ENCODE measurements at regions not wholly inside any gene's neighbourhood (a gene's known extent, or its start where the extent isn't known, plus 50 kb on each side); places are given as distances from the start of the nearest gene placed in this dataset.

DNA sequence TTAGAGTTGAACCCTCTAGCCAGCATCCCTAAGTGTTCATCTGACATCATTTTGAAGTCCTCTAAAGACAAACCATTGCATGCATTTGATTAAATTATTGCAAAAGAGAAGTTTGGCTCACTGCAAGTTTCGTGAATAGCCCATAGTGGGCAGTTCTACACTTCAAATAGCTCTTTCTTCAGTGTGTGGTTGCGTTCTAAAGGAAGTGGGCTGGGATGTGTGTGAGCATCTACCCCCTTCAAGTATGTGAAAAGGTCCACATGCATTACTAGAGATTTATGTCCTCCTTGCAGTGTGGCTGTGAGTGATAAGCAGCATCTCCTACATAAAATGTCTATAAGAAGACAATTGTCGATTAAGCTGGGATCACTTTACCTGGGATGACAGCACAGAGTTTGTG is 54.6 kb downstream of the SST start:
- no peak for TF ChIP-seq CTCF (IDR thresholded peaks at IDR 0.05; ENCODE audit: borderline replicate concordance, extremely low read depth, low read length, poor library complexity, severe bottlenecking)
- TF ChIP-seq EZH2 (IDR thresholded peaks at IDR 0.05; ENCODE audit: borderline replicate concordance, low read depth, low read length, severe bottlenecking): no peak
- no peaks in the 10 kb centered on the region for H3K79me2 ChIP-seq (ENCODE audit: insufficient read depth, low read length)
- H3K36me3 ChIP-seq (ENCODE audit: insufficient read depth, low read length): no peaks in the 10 kb centered on the region
- H2AFZ ChIP-seq (ENCODE audit: low read depth, low read length): no peak overlapping the region
- no peak overlapping the region for H3K4me3 ChIP-seq (ENCODE audit: low read depth in 1 of 2, low read length in 2 of 2)
- H4K20me1 ChIP-seq (ENCODE audit: insufficient read depth, low read length): no peaks in the 10 kb centered on the region
- no peaks in the 10 kb centered on the region for H3K4me1 ChIP-seq (ENCODE audit: insufficient read depth, low read length)
- H3K4me2 ChIP-seq (ENCODE audit: insufficient read depth, low read length): no peak overlapping the region
- H3K9me3 ChIP-seq (ENCODE audit: insufficient read depth, low read length, severe bottlenecking): no peaks in the 10 kb centered on the region
- no peak overlapping the region for H3K9ac ChIP-seq (ENCODE audit: low read depth, low read length)
- ATAC-seq (ENCODE audit: insufficient read depth, low read depth) (peak; percentile 40; the same call in 2 of the 3 replicates), DNase-seq (no peak)
- H3K27me3 ChIP-seq (ENCODE audit: insufficient read depth, low read length, poor library complexity): peaks cover 13% of the 10 kb centered on the region
- no peak overlapping the region for H3K27ac ChIP-seq (ENCODE audit: low read length)

- Histone ChIP-seq H3K9ac (ENCODE audit: low read depth, low read length) (no peak overlapping the region), H3K4me3 (ENCODE audit: low read depth in 1 of 2, low read length in 2 of 2) (no peak overlapping the region), H3K27ac (ENCODE audit: low read length) (no peak overlapping the region), H3K4me2 (ENCODE audit: insufficient read depth, low read length) (no peak overlapping the region), H3K9me3 (ENCODE audit: insufficient read depth, low read length, severe bottlenecking) (no peaks in the 10 kb centered on the region), H3K27me3 (ENCODE audit: insufficient read depth, low read length, poor library complexity) (peaks cover 17% of the 10 kb centered on the region), H3K79me2 (ENCODE audit: insufficient read depth, low read length) (no peaks in the 10 kb centered on the region), H3K4me1 (ENCODE audit: insufficient read depth, low read length) (no peaks in the 10 kb centered on the region), H4K20me1 (ENCODE audit: insufficient read depth, low read length) (no peaks in the 10 kb centered on the region), H3K36me3 (ENCODE audit: insufficient read depth, low read length) (no peaks in the 10 kb centered on the region), H2AFZ (ENCODE audit: low read depth, low read length) (no peak overlapping the region)
- TF ChIP-seq CTCF (IDR thresholded peaks at IDR 0.05; ENCODE audit: borderline replicate concordance, extremely low read depth, low read length, poor library complexity, severe bottlenecking) (no peak), EZH2 (IDR thresholded peaks at IDR 0.05; ENCODE audit: borderline replicate concordance, low read depth, low read length, severe bottlenecking) (no peak)
- ATAC-seq (ENCODE audit: insufficient read depth, low read depth): no peak
- no peak for DNase-seq
These were observed 57.5 kb downstream of the SST start for GRCh38 chr3:187612656-187613055.

DNA sequence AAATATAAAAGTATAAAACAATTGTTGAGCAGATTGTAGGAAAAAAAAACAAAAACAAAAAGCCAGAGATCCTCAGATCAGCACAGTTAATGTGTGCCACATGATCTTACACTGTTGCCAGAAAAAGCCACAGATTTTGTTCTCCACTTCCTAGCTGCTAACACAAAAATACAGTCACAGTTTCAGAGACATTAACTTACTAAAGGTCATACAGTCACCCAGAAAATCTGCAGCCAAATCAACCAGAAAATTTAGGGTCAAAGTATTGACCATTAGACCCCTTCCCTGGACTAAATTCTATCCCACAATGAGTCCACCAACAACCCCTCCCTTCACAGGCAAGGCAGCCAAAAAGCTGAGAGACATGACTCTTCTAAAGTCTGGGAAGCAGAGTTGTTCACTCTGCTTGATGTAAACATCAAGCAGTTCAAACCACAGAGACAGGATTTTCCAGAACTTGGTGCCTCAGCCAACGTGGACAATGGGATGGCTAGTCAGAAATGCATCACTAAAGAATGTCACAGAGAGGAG is 59.1 kb downstream of the SST start:
- Histone ChIP-seq H3K27ac (ENCODE audit: low read length) (no peak overlapping the region), H3K4me2 (ENCODE audit: insufficient read depth, low read length) (no peak overlapping the region), H3K4me3 (ENCODE audit: low read depth in 1 of 2, low read length in 2 of 2) (no peak overlapping the region), H2AFZ (ENCODE audit: low read depth, low read length) (no peak overlapping the region), H3K9ac (ENCODE audit: low read depth, low read length) (no peak overlapping the region), H3K9me3 (ENCODE audit: insufficient read depth, low read length, severe bottlenecking) (no peaks in the 10 kb centered on the region), H3K36me3 (ENCODE audit: insufficient read depth, low read length) (no peaks in the 10 kb centered on the region), H3K27me3 (ENCODE audit: insufficient read depth, low read length, poor library complexity) (peaks cover 19% of the 10 kb centered on the region), H4K20me1 (ENCODE audit: insufficient read depth, low read length) (no peaks in the 10 kb centered on the region), H3K79me2 (ENCODE audit: insufficient read depth, low read length) (no peaks in the 10 kb centered on the region), H3K4me1 (ENCODE audit: insufficient read depth, low read length) (no peaks in the 10 kb centered on the region)
- TF ChIP-seq EZH2 (IDR thresholded peaks at IDR 0.05; ENCODE audit: borderline replicate concordance, low read depth, low read length, severe bottlenecking) (no peak), CTCF (IDR thresholded peaks at IDR 0.05; ENCODE audit: borderline replicate concordance, extremely low read depth, low read length, poor library complexity, severe bottlenecking) (no peak)
- DNase-seq (no peak), ATAC-seq (ENCODE audit: insufficient read depth, low read depth) (no peak)

DNA sequence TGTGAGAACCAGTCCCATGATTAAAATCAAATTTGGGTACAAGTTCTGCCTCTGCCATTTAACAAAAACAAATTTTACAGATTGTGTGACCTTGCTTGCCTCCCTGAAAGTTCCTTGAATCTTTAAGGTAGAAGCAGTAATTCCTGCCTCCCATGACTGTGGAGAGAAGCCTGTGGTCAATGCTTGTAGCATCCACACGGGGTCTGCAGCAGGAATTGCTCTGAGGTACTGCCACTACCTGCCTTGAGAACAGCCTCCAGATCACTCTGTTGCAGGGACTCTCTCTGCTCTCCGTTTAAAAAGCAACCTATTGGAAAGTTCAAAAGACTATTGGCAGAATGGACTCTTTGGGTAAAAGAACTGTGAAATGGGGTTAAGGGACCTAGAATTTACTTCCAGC is 75.9 kb downstream of the SST start:
- H3K4me2 ChIP-seq (ENCODE audit: insufficient read depth, low read length): no peak overlapping the region
- no peaks in the 10 kb centered on the region for H3K9me3 ChIP-seq (ENCODE audit: insufficient read depth, low read length, severe bottlenecking)
- H3K36me3 ChIP-seq (ENCODE audit: insufficient read depth, low read length): no peaks in the 10 kb centered on the region
- no peaks in the 10 kb centered on the region for H4K20me1 ChIP-seq (ENCODE audit: insufficient read depth, low read length)
- no peak overlapping the region for H3K9ac ChIP-seq (ENCODE audit: low read depth, low read length)
- H3K4me1 ChIP-seq (ENCODE audit: insufficient read depth, low read length): no peaks in the 10 kb centered on the region
- peaks cover 10% of the 10 kb centered on the region for H3K27me3 ChIP-seq (ENCODE audit: insufficient read depth, low read length, poor library complexity)
- no peaks in the 10 kb centered on the region for H3K79me2 ChIP-seq (ENCODE audit: insufficient read depth, low read length)
- no peak overlapping the region for H3K27ac ChIP-seq (ENCODE audit: low read length)
- ATAC-seq (ENCODE audit: insufficient read depth, low read depth) (no peak), DNase-seq (no peak)
- H2AFZ ChIP-seq (ENCODE audit: low read depth, low read length): no peak overlapping the region
- no peak overlapping the region for H3K4me3 ChIP-seq (ENCODE audit: low read depth in 1 of 2, low read length in 2 of 2)
- TF ChIP-seq EZH2 (IDR thresholded peaks at IDR 0.05; ENCODE audit: borderline replicate concordance, low read depth, low read length, severe bottlenecking) (no peak), CTCF (IDR thresholded peaks at IDR 0.05; ENCODE audit: borderline replicate concordance, extremely low read depth, low read length, poor library complexity, severe bottlenecking) (no peak)

Data from DND-41 (cell line).